ENCODE measurements at regions not wholly inside any gene's neighbourhood (a gene's known extent, or its start where the extent isn't known, plus 50 kb on each side); places are given as distances from the start of the nearest gene placed in this dataset.
"Not testable (repeated sequence)": the region's sequence is repeated elsewhere in the genome, so short reads cannot be mapped to it uniquely, and the experiment has no call there.

DNA sequence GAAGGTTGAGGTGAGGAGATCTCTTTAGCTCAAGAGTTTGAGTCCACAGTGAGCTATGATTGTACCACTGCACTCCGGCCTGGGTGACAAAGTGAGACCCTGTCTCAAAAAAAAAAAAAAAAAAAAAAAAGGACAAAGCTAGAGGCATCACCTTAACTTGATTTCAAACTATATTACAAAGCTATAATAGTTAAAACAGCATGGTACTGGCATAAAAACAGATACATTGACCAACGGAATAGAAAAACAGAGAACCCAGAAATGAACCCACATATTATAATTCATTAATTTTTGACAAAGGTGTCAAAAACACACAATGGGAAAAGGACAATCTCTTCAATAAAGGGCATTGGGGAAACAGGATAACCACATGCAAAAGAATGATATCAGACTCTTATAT, 50.8 kb upstream of the MBOAT1 start:
- TF ChIP-seq, protein P1, sequence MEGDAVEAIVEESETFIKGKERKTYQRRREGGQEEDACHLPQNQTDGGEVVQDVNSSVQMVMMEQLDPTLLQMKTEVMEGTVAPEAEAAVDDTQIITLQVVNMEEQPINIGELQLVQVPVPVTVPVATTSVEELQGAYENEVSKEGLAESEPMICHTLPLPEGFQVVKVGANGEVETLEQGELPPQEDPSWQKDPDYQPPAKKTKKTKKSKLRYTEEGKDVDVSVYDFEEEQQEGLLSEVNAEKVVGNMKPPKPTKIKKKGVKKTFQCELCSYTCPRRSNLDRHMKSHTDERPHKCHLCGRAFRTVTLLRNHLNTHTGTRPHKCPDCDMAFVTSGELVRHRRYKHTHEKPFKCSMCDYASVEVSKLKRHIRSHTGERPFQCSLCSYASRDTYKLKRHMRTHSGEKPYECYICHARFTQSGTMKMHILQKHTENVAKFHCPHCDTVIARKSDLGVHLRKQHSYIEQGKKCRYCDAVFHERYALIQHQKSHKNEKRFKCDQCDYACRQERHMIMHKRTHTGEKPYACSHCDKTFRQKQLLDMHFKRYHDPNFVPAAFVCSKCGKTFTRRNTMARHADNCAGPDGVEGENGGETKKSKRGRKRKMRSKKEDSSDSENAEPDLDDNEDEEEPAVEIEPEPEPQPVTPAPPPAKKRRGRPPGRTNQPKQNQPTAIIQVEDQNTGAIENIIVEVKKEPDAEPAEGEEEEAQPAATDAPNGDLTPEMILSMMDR (IDR thresholded peaks at IDR 0.05; ENCODE audit: insufficient read depth, low read depth, low read length, missing control alignments) = no peak
- no peak for DNase-seq (ENCODE audit: low read depth)
- H3K4me3 ChIP-seq (ENCODE audit: low read length) = no peak overlapping the region

DNA sequence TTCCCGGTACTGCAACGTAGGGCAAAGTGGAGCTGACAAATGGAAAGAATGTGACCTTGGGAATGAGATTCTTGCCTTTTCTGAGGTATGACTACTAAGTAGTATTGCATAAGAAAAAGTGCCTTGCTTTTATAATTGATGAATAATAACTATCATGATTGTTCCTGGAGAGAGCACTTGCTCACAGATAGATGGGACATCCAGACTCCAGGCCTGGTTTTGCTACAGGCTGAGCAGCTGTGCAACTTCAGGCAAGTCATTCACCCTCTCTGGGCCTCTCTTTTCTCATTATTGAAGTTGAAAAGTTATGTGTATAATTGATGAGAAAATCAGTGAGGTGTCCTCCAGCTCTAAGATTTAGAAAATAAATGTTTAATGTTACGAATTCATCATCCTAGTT, 53.6 kb upstream of the MBOAT1 start:
- H3K4me3 ChIP-seq (ENCODE audit: low read length) = no peak overlapping the region
- peak; percentile 62 for DNase-seq (ENCODE audit: low read depth)
- TF ChIP-seq, protein P1 (IDR thresholded peaks at IDR 0.05; ENCODE audit: insufficient read depth, low read depth, low read length, missing control alignments) = no peak

DNA sequence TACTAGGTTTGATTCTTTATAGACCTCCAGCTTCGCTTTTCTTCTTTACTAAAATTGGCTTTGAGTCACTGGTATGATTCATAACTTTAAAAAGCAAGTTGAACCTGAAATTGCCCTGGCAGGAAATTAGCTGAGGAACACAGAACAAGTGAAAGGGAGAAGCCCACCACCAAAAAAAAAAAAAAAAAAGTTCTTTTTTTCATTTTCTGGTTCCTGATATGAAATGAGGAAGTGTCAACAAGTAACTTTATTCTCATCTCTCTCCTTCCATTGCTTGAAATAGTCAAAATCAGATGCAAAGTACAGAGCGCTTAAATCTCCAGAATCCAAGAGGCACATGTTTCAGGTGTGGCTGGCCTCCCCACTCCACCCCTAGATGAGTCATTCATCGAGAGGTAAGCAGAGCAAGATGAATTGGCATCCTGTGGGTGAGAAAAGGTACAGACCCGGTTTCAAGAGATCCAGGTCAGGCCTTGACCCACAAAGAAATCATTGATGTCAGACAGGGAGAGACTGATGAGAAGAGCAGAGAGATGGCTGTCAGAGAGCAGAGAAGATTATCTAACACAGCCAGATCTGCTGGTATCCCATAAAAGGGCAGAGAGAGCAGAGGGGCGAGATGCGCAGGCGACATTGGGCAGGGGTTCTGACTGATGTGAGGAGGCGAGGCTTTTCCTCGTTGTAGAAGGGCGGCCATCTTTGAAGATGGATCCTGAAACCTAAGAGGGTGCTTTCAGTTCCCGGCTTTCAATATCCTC, 54.8 kb upstream of the MBOAT1 start:
- no peak overlapping the region for H3K4me3 ChIP-seq (ENCODE audit: low read length)
- TF ChIP-seq, protein P1 (IDR thresholded peaks at IDR 0.05; ENCODE audit: insufficient read depth, low read depth, low read length, missing control alignments) = peak; percentile 34
- peak; percentile 89 for DNase-seq (ENCODE audit: low read depth)

DNA sequence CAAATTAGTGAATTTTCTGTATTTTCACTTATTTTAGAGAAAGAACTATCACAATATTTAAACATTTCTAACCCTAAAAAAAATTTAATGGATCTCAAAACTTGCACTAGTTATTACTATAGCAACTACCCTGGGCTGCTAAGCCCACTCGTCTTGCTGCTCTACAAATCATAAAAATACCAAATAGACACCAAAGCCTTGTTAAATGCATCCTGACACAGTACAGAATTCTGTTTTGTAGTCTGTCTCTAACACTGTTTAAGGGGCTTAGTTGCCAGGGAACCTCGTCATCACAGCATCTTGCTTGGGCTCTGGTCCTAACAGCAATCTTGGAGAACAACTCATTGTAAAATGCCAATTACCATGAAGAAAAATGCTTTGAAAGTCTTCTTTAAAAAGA, 56.9 kb upstream of the MBOAT1 start:
- DNase-seq (ENCODE audit: low read depth) = no peak
- no peak overlapping the region for H3K4me3 ChIP-seq (ENCODE audit: low read length)
- TF ChIP-seq, protein P1 (IDR thresholded peaks at IDR 0.05; ENCODE audit: insufficient read depth, low read depth, low read length, missing control alignments) = no peak

DNA sequence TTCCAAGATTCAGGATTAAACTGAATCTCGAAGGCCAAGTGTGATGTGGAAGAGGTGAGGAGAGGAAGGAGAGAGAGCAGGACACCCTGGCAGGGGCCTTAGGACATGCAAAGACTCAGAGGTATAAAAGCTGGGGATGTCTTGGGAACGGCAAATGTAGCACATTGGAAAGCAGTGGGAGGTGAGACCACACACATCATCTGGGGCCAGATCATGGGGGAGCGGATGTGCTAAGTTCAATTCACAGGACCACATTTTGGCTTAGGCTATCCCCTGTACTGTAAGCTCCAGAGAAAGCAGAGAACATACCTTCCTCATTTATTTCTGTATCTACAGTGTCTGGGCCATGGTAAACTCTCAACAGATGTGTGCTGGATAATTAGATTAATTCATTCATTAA, 59.5 kb upstream of the MBOAT1 start:
- H3K4me3 ChIP-seq (ENCODE audit: low read length) = no peak overlapping the region
- DNase-seq (ENCODE audit: low read depth) = no peak
- TF ChIP-seq, protein P1 (IDR thresholded peaks at IDR 0.05; ENCODE audit: insufficient read depth, low read depth, low read length, missing control alignments) = no peak

DNA sequence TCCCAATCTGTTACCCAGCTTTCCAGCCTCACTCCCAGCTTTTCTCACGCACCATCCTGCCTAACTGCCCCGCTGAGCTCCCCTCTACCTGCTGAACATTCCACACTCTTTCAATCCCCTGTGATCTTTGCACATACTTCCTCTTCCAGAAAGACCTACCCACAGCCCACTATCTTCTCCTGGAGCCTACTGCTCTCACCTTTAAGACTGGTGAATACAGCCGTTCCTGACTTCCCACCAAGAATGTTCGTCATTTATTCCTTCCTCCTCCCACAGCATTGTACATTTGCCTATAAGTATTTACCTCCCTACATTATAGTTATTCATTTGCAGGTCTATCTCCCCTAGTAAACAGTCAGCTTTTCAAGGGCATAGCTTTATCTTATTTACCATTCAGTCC, 61.9 kb upstream of the MBOAT1 start:
- no peak overlapping the region for H3K4me3 ChIP-seq (ENCODE audit: low read length)
- TF ChIP-seq, protein P1 (IDR thresholded peaks at IDR 0.05; ENCODE audit: insufficient read depth, low read depth, low read length, missing control alignments) = no peak
- no peak for DNase-seq (ENCODE audit: low read depth)

DNA sequence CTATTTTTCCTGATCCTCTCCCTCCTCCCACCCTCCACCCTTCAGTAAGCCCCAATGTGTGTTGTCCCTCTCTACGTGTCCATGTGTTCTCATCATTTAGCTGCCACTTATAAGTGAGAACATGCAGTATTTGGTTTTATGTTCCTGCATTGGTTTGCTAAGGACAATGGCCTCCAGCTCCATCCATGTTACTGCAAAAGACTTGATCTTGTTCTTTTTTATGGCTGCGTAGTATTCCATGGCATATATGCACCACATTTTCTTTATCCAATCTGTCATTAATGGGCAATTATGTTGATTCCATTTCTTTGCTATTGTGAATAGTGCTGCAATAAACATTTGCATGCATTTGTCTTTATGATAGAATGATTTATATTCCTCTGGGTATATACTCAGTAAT, 63.6 kb upstream of the MBOAT1 start:
- DNase-seq (ENCODE audit: low read depth); H3K4me3 ChIP-seq (ENCODE audit: low read length): not testable (repeated sequence)

DNA sequence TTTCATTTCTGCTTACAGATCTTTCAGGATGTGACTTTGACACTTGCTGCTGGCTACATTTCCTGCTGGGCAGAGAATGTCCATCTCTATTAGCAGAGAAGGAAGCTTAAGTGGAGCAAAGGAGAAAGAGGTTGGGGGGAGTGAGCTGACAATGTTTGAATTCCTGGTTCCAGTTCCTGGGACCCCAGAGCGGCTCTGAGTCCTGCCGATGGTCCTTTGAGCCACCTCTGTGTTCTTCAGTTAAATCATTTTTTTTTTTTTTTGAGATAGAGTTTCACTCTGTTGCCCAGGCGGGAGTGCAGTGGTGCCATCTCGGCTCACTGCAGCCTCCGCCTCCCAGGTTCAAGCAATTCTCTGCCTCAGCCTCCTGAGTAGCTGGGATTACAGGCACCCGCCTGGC, 65.5 kb upstream of the MBOAT1 start:
- H3K4me3 ChIP-seq (ENCODE audit: low read length); DNase-seq (ENCODE audit: low read depth): not testable (repeated sequence)

Data from epithelial cell of esophagus (primary cell).